GM23338 (cell line): ENCODE measurements at regions not wholly inside any gene's neighbourhood (a gene's known extent, or its start where the extent isn't known, plus 50 kb on each side); places are given as distances from the start of the nearest gene placed in this dataset.

Source experiments
- ATAC-seq: fragments of 200-7000 bp; cut with Tn5 transposase; 3 replicates; pipeline ENCODE4 v1.9.1; 2020
- DNase-seq: peaks from one replicate; pipeline ENCODE4 v3.0.0-alpha.2; 2015; ENCODE audit warnings: low spot score
- H2AFZ ChIP-seq: fragments of 200-600 bp; sonication (generic); 2 replicates; pipeline ENCODE4 v1.8.0; 2016; ENCODE audit warnings: antibody characterized with exemption, mild to moderate bottlenecking, moderate library complexity
- H3F3A ChIP-seq: fragments of 200-600 bp; sonication (generic); replicated peaks from 2 replicates; pipeline ENCODE4 v1.8.0; 2017; ENCODE audit warnings: antibody characterized with exemption, mixed run types, low read depth
- H3K27ac ChIP-seq: fragments of 200-600 bp; sonication (generic); 2 replicates; pipeline ENCODE4 v1.6.1; 2016; ENCODE audit warnings: low read depth
- H3K27me3 ChIP-seq: fragments of 200-600 bp; sonication (generic); 2 replicates; pipeline ENCODE4 v1.8.0; 2016; ENCODE audit warnings: mild to moderate bottlenecking, mixed run types, moderate library complexity; ENCODE audit not compliant: insufficient read depth
- H3K36me3 ChIP-seq: fragments of 200-600 bp; sonication (generic); 2 replicates; pipeline ENCODE4 v1.8.0; 2016; ENCODE audit warnings: mild to moderate bottlenecking; ENCODE audit not compliant: insufficient read depth
- H3K4me1 ChIP-seq: fragments of 200-600 bp; sonication (generic); 2 replicates; pipeline ENCODE4 v1.8.0; 2016; ENCODE audit warnings: mild to moderate bottlenecking, moderate library complexity; ENCODE audit not compliant: insufficient read depth
- H3K4me2 ChIP-seq: fragments of 200-600 bp; sonication (generic); 2 replicates; pipeline ENCODE4 v1.7.1; 2017; ENCODE audit warnings: mixed run types
- H3K4me3 ChIP-seq: fragments of 200-600 bp; sonication (generic); 2 replicates; pipeline ENCODE4 v1.6.1; 2016; ENCODE audit warnings: mixed run types
- H3K79me2 ChIP-seq: fragments of 200-600 bp; sonication (generic); replicated peaks from 2 replicates; pipeline ENCODE4 v1.8.0; 2017; ENCODE audit warnings: mild to moderate bottlenecking; ENCODE audit not compliant: insufficient read depth
- H3K9me2 ChIP-seq: fragments of 200-600 bp; sonication (generic); 2 replicates; pipeline ENCODE4 v1.8.0; 2017; ENCODE audit not compliant: insufficient read depth
- H4K20me1 ChIP-seq: fragments of 200-600 bp; sonication (generic); replicated peaks from 2 replicates; pipeline ENCODE4 v1.8.0; 2017; ENCODE audit warnings: mild to moderate bottlenecking; ENCODE audit not compliant: insufficient read depth
- H3K27ac Mint-ChIP-seq: 2 replicates; pipeline ENCODE4 v1.8.0; 2020; ENCODE audit warnings: inconsistent platforms, mild to moderate bottlenecking, moderate library complexity, mixed read lengths
- H3K27me3 Mint-ChIP-seq: 3 replicates; pipeline ENCODE4 v1.8.0; 2022; ENCODE audit warnings: low read depth, mild to moderate bottlenecking, moderate library complexity, mixed read lengths, inconsistent platforms; ENCODE audit not compliant: insufficient read depth, poor library complexity
- H3K36me3 Mint-ChIP-seq: 3 replicates; pipeline ENCODE4 v1.8.0; 2021; ENCODE audit warnings: low read depth, mild to moderate bottlenecking, inconsistent platforms, moderate library complexity, mixed read lengths
- H3K4me1 Mint-ChIP-seq: 3 replicates; pipeline ENCODE4 v1.8.0; 2020; ENCODE audit warnings: mild to moderate bottlenecking, inconsistent platforms, mixed read lengths
- H3K4me3 Mint-ChIP-seq: 3 replicates; pipeline ENCODE4 v1.8.0; 2021; ENCODE audit warnings: moderate library complexity, mild to moderate bottlenecking, inconsistent platforms, mixed read lengths
- H3K9me3 Mint-ChIP-seq: 3 replicates; pipeline ENCODE4 v1.8.0; 2020; ENCODE audit warnings: moderate library complexity, mild to moderate bottlenecking, inconsistent platforms, mixed read lengths
- CREB1 ChIP-seq: fragments of 250-450 bp; sonication (Bioruptor Pico); IDR thresholded peaks from 2 replicates; pipeline ENCODE4 v1.5.0; 2020; ENCODE audit warnings: low read depth, mild to moderate bottlenecking, moderate library complexity
- EZH2 ChIP-seq: fragments of 200-600 bp; sonication (generic); IDR thresholded peaks from one replicate; pipeline ENCODE4 v1.8.0; 2017; ENCODE audit warnings: antibody characterized with exemption, mild to moderate bottlenecking, low read depth; ENCODE audit not compliant: unreplicated experiment
- JUNB ChIP-seq: IDR thresholded peaks from one replicate; pipeline ENCODE4 v1.6.1; 2016; ENCODE audit warnings: antibody characterized with exemption; ENCODE audit not compliant: unreplicated experiment
- STAT1 ChIP-seq: IDR thresholded peaks from one replicate; pipeline ENCODE4 v1.6.1; 2016; ENCODE audit warnings: antibody characterized with exemption; ENCODE audit not compliant: unreplicated experiment
- ZNF331 ChIP-seq: fragments of 250-450 bp; sonication (Bioruptor Pico); IDR thresholded peaks from 2 replicates; pipeline ENCODE4 v1.5.0; 2020; ENCODE audit warnings: low read depth, mild to moderate bottlenecking, moderate library complexity
- TF ChIP-seq, protein P1 (sequence below): fragments of 250-450 bp; sonication (Bioruptor Pico); IDR thresholded peaks from 2 replicates; pipeline ENCODE4 v1.5.0; 2020; ENCODE audit warnings: mild to moderate bottlenecking, moderate library complexity
- TF ChIP-seq, protein P2 (sequence below), 2 experiments: fragments of 200-600 bp in 1 of 2; sonication (generic) in 1 of 2; conservative IDR thresholded peaks; 2 replicates each; pipeline versions ENCODE4 v1.5.1 to v1.6.1; 2016 to 2017; ENCODE audit warnings: antibody characterized with exemption in 2 of 2, low read depth in 2 of 2, mild to moderate bottlenecking in 2 of 2, moderate library complexity in 1 of 2

DNA sequence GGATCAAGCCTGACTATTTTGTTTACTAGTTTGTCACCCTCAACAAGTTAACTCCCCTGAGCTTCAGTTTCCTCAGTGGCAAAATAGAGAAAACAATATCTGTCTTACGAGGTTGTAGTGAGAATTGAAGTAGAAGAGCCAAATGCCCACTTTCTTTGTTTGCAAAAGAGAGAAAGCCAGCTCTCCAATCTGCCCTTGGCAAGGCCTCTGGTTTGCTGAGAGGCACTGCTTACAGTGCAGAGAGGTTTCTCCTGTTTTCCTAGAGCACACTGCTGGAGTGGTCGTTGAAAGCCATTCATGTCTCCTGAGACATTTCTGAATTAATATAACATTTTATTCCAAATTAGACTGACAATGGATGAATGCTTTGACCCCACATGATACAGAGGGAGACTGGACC lies 260.5 kb upstream of the IGF1R start (continued):
- TF ChIP-seq, protein P1, sequence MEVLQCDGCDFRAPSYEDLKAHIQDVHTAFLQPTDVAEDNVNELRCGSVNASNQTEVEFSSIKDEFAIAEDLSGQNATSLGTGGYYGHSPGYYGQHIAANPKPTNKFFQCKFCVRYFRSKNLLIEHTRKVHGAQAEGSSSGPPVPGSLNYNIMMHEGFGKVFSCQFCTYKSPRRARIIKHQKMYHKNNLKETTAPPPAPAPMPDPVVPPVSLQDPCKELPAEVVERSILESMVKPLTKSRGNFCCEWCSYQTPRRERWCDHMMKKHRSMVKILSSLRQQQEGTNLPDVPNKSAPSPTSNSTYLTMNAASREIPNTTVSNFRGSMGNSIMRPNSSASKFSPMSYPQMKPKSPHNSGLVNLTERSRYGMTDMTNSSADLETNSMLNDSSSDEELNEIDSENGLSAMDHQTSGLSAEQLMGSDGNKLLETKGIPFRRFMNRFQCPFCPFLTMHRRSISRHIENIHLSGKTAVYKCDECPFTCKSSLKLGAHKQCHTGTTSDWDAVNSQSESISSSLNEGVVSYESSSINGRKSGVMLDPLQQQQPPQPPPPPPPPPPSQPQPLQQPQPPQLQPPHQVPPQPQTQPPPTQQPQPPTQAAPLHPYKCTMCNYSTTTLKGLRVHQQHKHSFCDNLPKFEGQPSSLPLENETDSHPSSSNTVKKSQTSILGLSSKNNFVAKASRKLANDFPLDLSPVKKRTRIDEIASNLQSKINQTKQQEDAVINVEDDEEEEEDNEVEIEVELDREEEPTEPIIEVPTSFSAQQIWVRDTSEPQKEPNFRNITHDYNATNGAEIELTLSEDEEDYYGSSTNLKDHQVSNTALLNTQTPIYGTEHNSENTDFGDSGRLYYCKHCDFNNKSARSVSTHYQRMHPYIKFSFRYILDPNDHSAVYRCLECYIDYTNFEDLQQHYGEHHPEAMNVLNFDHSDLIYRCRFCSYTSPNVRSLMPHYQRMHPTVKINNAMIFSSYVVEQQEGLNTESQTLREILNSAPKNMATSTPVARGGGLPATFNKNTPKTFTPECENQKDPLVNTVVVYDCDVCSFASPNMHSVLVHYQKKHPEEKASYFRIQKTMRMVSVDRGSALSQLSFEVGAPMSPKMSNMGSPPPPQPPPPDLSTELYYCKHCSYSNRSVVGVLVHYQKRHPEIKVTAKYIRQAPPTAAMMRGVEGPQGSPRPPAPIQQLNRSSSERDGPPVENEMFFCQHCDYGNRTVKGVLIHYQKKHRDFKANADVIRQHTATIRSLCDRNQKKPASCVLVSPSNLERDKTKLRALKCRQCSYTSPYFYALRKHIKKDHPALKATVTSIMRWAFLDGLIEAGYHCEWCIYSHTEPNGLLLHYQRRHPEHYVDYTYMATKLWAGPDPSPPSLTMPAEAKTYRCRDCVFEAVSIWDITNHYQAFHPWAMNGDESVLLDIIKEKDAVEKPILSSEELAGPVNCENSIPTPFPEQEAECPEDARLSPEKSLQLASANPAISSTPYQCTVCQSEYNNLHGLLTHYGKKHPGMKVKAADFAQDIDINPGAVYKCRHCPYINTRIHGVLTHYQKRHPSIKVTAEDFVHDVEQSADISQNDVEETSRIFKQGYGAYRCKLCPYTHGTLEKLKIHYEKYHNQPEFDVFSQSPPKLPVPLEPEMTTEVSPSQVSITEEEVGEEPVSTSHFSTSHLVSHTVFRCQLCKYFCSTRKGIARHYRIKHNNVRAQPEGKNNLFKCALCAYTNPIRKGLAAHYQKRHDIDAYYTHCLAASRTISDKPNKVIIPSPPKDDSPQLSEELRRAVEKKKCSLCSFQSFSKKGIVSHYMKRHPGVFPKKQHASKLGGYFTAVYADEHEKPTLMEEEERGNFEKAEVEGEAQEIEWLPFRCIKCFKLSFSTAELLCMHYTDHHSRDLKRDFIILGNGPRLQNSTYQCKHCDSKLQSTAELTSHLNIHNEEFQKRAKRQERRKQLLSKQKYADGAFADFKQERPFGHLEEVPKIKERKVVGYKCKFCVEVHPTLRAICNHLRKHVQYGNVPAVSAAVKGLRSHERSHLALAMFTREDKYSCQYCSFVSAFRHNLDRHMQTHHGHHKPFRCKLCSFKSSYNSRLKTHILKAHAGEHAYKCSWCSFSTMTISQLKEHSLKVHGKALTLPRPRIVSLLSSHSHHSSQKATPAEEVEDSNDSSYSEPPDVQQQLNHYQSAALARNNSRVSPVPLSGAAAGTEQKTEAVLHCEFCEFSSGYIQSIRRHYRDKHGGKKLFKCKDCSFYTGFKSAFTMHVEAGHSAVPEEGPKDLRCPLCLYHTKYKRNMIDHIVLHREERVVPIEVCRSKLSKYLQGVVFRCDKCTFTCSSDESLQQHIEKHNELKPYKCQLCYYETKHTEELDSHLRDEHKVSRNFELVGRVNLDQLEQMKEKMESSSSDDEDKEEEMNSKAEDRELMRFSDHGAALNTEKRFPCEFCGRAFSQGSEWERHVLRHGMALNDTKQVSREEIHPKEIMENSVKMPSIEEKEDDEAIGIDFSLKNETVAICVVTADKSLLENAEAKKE (CRISPR knock-in tag): no peak
- TF ChIP-seq EZH2 (no peak), STAT1 (no peak)

DNA sequence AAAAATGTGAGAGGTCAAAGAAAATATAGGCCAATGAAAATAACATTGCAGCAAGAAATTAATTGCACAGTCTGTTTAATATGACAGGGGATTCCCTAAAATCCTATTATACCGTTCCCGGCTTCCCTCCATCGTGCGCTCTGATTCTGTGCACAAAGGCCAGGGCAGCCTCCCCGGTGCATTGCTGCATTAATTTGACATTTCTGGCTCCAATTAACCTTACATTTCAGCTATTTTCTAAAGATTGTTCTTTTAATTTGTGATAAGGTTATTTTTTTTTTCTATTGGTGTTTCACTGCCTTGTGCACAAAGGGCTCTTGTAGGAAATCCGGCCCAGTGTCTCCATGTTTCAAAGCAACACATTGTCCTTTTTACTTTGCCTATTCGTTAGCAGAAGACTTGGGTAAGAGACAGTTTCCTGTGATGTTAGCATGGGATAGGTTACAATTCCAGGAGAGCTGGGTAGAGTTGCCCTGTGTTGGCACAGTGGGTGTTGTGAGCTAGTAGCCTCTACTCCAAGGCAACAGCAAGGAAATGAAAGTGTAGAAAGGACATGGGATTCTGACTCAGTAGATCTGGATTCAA lies 257.3 kb upstream of the IGF1R start:
- H3K4me3 ChIP-seq: no peak overlapping the region
- Mint-ChIP-seq H3K27ac (no peak overlapping the region), H3K27me3 (peaks cover 10% of the 10 kb centered on the region), H3K4me1 (peaks cover 22% of the 10 kb centered on the region), H3K4me3 (no peak overlapping the region), H3K36me3 (no peaks in the 10 kb centered on the region), H3K9me3 (no peaks in the 10 kb centered on the region)
- H3K79me2 ChIP-seq: no peaks in the 10 kb centered on the region
- no peaks in the 10 kb centered on the region for H4K20me1 ChIP-seq
- no peak overlapping the region for H3K4me2 ChIP-seq
- no peaks in the 10 kb centered on the region for H3F3A ChIP-seq
- no peaks in the 10 kb centered on the region for H3K36me3 ChIP-seq
- peaks cover 7% of the 10 kb centered on the region for H3K4me1 ChIP-seq
- DNase-seq: no peak
- H2AFZ ChIP-seq: peak overlapping the region; percentile 18; the same call in 1 of the 2 replicates
- ATAC-seq: no peak
- no peaks in the 10 kb centered on the region for H3K27me3 ChIP-seq
- no peaks in the 10 kb centered on the region for H3K9me2 ChIP-seq
- H3K27ac ChIP-seq: no peak overlapping the region
- TF ChIP-seq ZNF331 (CRISPR knock-in tag): no peak
- TF ChIP-seq JUNB: no peak
- TF ChIP-seq, protein P1 (CRISPR knock-in tag): no peak
- no peak for TF ChIP-seq CREB1
- TF ChIP-seq, protein P2, sequence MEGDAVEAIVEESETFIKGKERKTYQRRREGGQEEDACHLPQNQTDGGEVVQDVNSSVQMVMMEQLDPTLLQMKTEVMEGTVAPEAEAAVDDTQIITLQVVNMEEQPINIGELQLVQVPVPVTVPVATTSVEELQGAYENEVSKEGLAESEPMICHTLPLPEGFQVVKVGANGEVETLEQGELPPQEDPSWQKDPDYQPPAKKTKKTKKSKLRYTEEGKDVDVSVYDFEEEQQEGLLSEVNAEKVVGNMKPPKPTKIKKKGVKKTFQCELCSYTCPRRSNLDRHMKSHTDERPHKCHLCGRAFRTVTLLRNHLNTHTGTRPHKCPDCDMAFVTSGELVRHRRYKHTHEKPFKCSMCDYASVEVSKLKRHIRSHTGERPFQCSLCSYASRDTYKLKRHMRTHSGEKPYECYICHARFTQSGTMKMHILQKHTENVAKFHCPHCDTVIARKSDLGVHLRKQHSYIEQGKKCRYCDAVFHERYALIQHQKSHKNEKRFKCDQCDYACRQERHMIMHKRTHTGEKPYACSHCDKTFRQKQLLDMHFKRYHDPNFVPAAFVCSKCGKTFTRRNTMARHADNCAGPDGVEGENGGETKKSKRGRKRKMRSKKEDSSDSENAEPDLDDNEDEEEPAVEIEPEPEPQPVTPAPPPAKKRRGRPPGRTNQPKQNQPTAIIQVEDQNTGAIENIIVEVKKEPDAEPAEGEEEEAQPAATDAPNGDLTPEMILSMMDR (conservative IDR thresholded peaks at IDR 0.05; ENCODE audit: low read depth in 2 of 2): no peak
